PC-9 (cell line): ENCODE measurements at regions not wholly inside any gene's neighbourhood (a gene's known extent, or its start where the extent isn't known, plus 50 kb on each side); places are given as distances from the start of the nearest gene placed in this dataset.

Experiments used
- BruUV-seq: library from RNA; stranded (reverse); fragments of 400-500 nt; replicated peaks from 2 replicates; lab custom pipeline; 2021; lab: Mats Ljungman, UMichigan
- CTCF ChIA-PET: fragments of 300-600 bp; sonication (Branson Sonifier 250); formaldehyde crosslinking; loops from one replicate; lab custom pipeline; 2022; ENCODE audit warnings: antibody characterized with exemption; lab: Charles Lee
- POLR2A ChIA-PET: fragments of 300-600 bp; sonication (Branson Sonifier 250); formaldehyde crosslinking; loops from one replicate; lab custom pipeline; 2022; ENCODE audit warnings: antibody characterized with exemption; ENCODE audit not compliant: unreplicated experiment; lab: Charles Lee
- DNase-seq, 2 experiments: peaks; one replicate each; pipeline versions ENCODE4 v3.0.0 to v3.0.0-alpha.2; 2015 to 2022; ENCODE audit warnings: mixed read lengths in 1 of 2
- H2AFZ ChIP-seq: fragments of 200-600 bp; sonication (generic); 2 replicates; pipeline ENCODE4 v1.8.1; 2017; ENCODE audit warnings: antibody characterized with exemption
- H3F3A ChIP-seq: fragments of 200-600 bp; sonication (generic); 2 replicates; pipeline ENCODE4 v1.8.1; 2017; ENCODE audit warnings: antibody characterized with exemption, mild to moderate bottlenecking, low read depth; ENCODE audit not compliant: insufficient read depth
- H3K27ac ChIP-seq: fragments of 200-600 bp; sonication (generic); 2 replicates; pipeline ENCODE4 v1.6.1; 2016; ENCODE audit warnings: mixed run types
- H3K27me3 ChIP-seq: fragments of 200-600 bp; sonication (generic); 2 replicates; pipeline ENCODE4 v1.6.1; 2016; ENCODE audit warnings: low read depth, mixed run types; ENCODE audit not compliant: insufficient read depth
- H3K36me3 ChIP-seq: fragments of 200-600 bp; sonication (generic); 2 replicates; pipeline ENCODE4 v1.6.1; 2016; ENCODE audit warnings: low read depth, mixed run types
- H3K4me1 ChIP-seq: fragments of 200-600 bp; sonication (generic); replicated peaks from 2 replicates; pipeline ENCODE4 v1.6.1; 2016; ENCODE audit warnings: mixed run types; ENCODE audit not compliant: insufficient read depth
- H3K4me2 ChIP-seq: fragments of 200-600 bp; sonication (generic); 2 replicates; pipeline ENCODE4 v1.6.1; 2017; ENCODE audit warnings: mixed run types
- H3K4me3 ChIP-seq: fragments of 200-600 bp; sonication (generic); 2 replicates; pipeline ENCODE4 v1.6.1; 2016; ENCODE audit warnings: mixed run types
- H3K79me2 ChIP-seq: fragments of 200-600 bp; sonication (generic); 2 replicates; pipeline ENCODE4 v1.6.1; 2017; ENCODE audit warnings: low read depth, mixed run types
- H3K9me2 ChIP-seq: fragments of 200-600 bp; sonication (generic); 2 replicates; pipeline ENCODE4 v1.8.1; 2017; ENCODE audit warnings: mild to moderate bottlenecking; ENCODE audit not compliant: insufficient read depth
- H3K9me3 ChIP-seq: fragments of 200-600 bp; sonication (generic); 2 replicates; pipeline ENCODE4 v1.8.1; 2016; ENCODE audit warnings: low read depth; ENCODE audit not compliant: insufficient read depth
- H4K20me1 ChIP-seq: fragments of 200-600 bp; sonication (generic); 2 replicates; pipeline ENCODE4 v1.8.1; 2017; ENCODE audit not compliant: insufficient read depth
- CTCF ChIP-seq: fragments of 200-600 bp; sonication (generic); conservative IDR thresholded peaks from 2 replicates; pipeline ENCODE4 v1.6.1; 2017; ENCODE audit warnings: mixed run types, antibody characterized with exemption, mild to moderate bottlenecking, moderate library complexity
- EZH2 ChIP-seq: fragments of 200-600 bp; sonication (generic); IDR thresholded peaks from 2 replicates; pipeline ENCODE4 v1.8.0; 2017; ENCODE audit warnings: antibody characterized with exemption, low read depth
- intact Hi-C: fragments of 100-400 bp; cut with micrococcal nuclease; formaldehyde crosslinking; loops from one replicate; pipeline ENCODE4 v1.10.0; 2022; ENCODE audit not compliant: unreplicated experiment

- TF ChIP-seq CTCF (no peak), EZH2 (no peak)
- no peaks in the 10 kb centered on the region for H3K27me3 ChIP-seq
- no peak for DNase-seq
- no peak overlapping the region for H3K27ac ChIP-seq
- no peaks in the 10 kb centered on the region; the same call in 1 of the 2 replicates for H3K9me3 ChIP-seq
- H3K36me3 ChIP-seq: no peaks in the 10 kb centered on the region
- H2AFZ ChIP-seq: no peak overlapping the region
- CTCF ChIA-PET: no interaction called here
- POLR2A ChIA-PET: no interaction called here
- H3K4me2 ChIP-seq: no peak overlapping the region
- H4K20me1 ChIP-seq: no peaks in the 10 kb centered on the region
- no peaks in the 10 kb centered on the region for H3K4me1 ChIP-seq
- no TSS peak for BruUV-seq
- H3K79me2 ChIP-seq: no peaks in the 10 kb centered on the region
- no peak overlapping the region for H3K4me3 ChIP-seq
- no peaks in the 10 kb centered on the region for H3K9me2 ChIP-seq
- intact Hi-C loops: no loop called here
- no peaks in the 10 kb centered on the region for H3F3A ChIP-seq
These were observed 317.3 kb downstream of the FBXW7 start for GRCh38 chr4:152218576-152218975.

- Histone ChIP-seq H3K4me3 (no peak overlapping the region), H3F3A (no peaks in the 10 kb centered on the region), H3K36me3 (no peaks in the 10 kb centered on the region), H3K79me2 (no peaks in the 10 kb centered on the region), H3K4me2 (no peak overlapping the region), H3K9me3 (no peaks in the 10 kb centered on the region), H3K27ac (no peak overlapping the region), H3K27me3 (no peaks in the 10 kb centered on the region), H3K9me2 (no peaks in the 10 kb centered on the region), H2AFZ (no peak overlapping the region), H4K20me1 (no peaks in the 10 kb centered on the region), H3K4me1 (no peaks in the 10 kb centered on the region)
- DNase-seq: no peak
- no TSS peak for BruUV-seq
- POLR2A ChIA-PET: no interaction called here
- intact Hi-C loops: no loop called here
- no peak for TF ChIP-seq CTCF
- CTCF ChIA-PET: no interaction called here
These were observed 318.0 kb downstream of the FBXW7 start for GRCh38 chr4:152217896-152218295.

GRCh38 chr4:152211936-152212653 is 323.8 kb downstream of the FBXW7 start:
- Histone ChIP-seq H3K36me3 (no peaks in the 10 kb centered on the region), H3K27ac (no peak overlapping the region), H3K79me2 (no peaks in the 10 kb centered on the region), H3K4me3 (no peak overlapping the region), H3K4me1 (no peaks in the 10 kb centered on the region), H3K27me3 (peaks cover 2% of the 10 kb centered on the region; the same call in 1 of the 2 replicates), H3F3A (no peaks in the 10 kb centered on the region), H3K9me3 (no peaks in the 10 kb centered on the region), H3K9me2 (no peaks in the 10 kb centered on the region), H2AFZ (no peak overlapping the region), H3K4me2 (no peak overlapping the region), H4K20me1 (no peaks in the 10 kb centered on the region)
- TF ChIP-seq EZH2: no peak
- TF ChIP-seq CTCF: no peak
- no peak for DNase-seq
- intact Hi-C loops: no loop called here
- ChIA-PET CTCF (no interaction called here), POLR2A (no interaction called here)
- BruUV-seq: no TSS peak
